ENCODE measurements at regions not wholly inside any gene's neighbourhood (a gene's known extent, or its start where the extent isn't known, plus 50 kb on each side); places are given as distances from the start of the nearest gene placed in this dataset.
A peak's percentile ranks its signal among the peaks of the same experiment; 100 is the strongest.

GRCh38 chr11:112357488-112357887, 96.8 kb upstream of the PLET1 start:
- DNase-seq (ENCODE audit: low spot score): no peak

GRCh38 chr11:112361396-112361795, 100.7 kb upstream of the PLET1 start:
- DNase-seq (ENCODE audit: low spot score): peak; percentile 26

- no peak for DNase-seq (ENCODE audit: low spot score)
These were observed 102.9 kb upstream of the PLET1 start for GRCh38 chr11:112363527-112363926.

GRCh38 chr11:112364962-112365481, 104.4 kb upstream of the PLET1 start:
- no peak for DNase-seq (ENCODE audit: low spot score)

GRCh38 chr11:112366012-112366411, 105.4 kb upstream of the PLET1 start:
- DNase-seq (ENCODE audit: low spot score): no peak

- DNase-seq (ENCODE audit: low spot score): no peak
These were observed 106.1 kb upstream of the PLET1 start for GRCh38 chr11:112366777-112367176.

GRCh38 chr11:112367461-112367860, 106.8 kb upstream of the PLET1 start:
- DNase-seq (ENCODE audit: low spot score): no peak

GRCh38 chr11:112367895-112368294, 107.2 kb upstream of the PLET1 start:
- DNase-seq (ENCODE audit: low spot score): no peak

GRCh38 chr11:112368381-112368780, 107.7 kb upstream of the PLET1 start:
- DNase-seq (ENCODE audit: low spot score): no peak

GRCh38 chr11:112369374-112369773, 108.7 kb upstream of the PLET1 start:
- DNase-seq (ENCODE audit: low spot score): no peak

GRCh38 chr11:112369916-112370315, 109.3 kb upstream of the PLET1 start:
- no peak for DNase-seq (ENCODE audit: low spot score)

GRCh38 chr11:112374486-112375140, 114.0 kb upstream of the PLET1 start:
- no peak for DNase-seq (ENCODE audit: low spot score)

GRCh38 chr11:112377946-112378345, 117.3 kb upstream of the PLET1 start:
- DNase-seq (ENCODE audit: low spot score): no peak

- no peak for DNase-seq (ENCODE audit: low spot score)
These were observed 119.8 kb upstream of the PLET1 start for GRCh38 chr11:112380464-112380863.

GRCh38 chr11:112381578-112381977, 120.9 kb upstream of the PLET1 start:
- DNase-seq (ENCODE audit: low spot score): no peak

- DNase-seq (ENCODE audit: low spot score): no peak
These were observed 121.9 kb upstream of the PLET1 start for GRCh38 chr11:112382561-112382960.

GRCh38 chr11:112388496-112388895, 127.8 kb upstream of the PLET1 start:
- DNase-seq (ENCODE audit: low spot score): no peak

GRCh38 chr11:112391086-112391485, 130.4 kb upstream of the PLET1 start:
- no peak for DNase-seq (ENCODE audit: low spot score)

- DNase-seq (ENCODE audit: low spot score): no peak
These were observed 132.2 kb upstream of the PLET1 start for GRCh38 chr11:112392904-112393303.

GRCh38 chr11:112394304-112394703, 133.6 kb upstream of the PLET1 start:
- no peak for DNase-seq (ENCODE audit: low spot score)

- no peak for DNase-seq (ENCODE audit: low spot score)
These were observed 135.4 kb upstream of the PLET1 start for GRCh38 chr11:112396076-112396475.

GRCh38 chr11:112398798-112399478, 138.3 kb upstream of the PLET1 start:
- no peak for DNase-seq (ENCODE audit: low spot score)

GRCh38 chr11:112400476-112401014, 139.9 kb upstream of the PLET1 start:
- DNase-seq (ENCODE audit: low spot score): no peak
